M059J (cell line): ENCODE measurements at regions not wholly inside any gene's neighbourhood (a gene's known extent, or its start where the extent isn't known, plus 50 kb on each side); places are given as distances from the start of the nearest gene placed in this dataset.
A peak's percentile ranks its signal among the peaks of the same experiment; 100 is the strongest.

Experiments used
- DNase-seq: peaks from one replicate; pipeline ENCODE4 v3.0.0-alpha.2; 2012; ENCODE audit warnings: low read depth

GRCh38 chr7:27364344-27364758, 121.7 kb downstream of the EVX1 start:
- DNase-seq, result peak; percentile 72

GRCh38 chr7:27367179-27367932, 124.8 kb downstream of the EVX1 start:
- no peak for DNase-seq

GRCh38 chr7:27367933-27368549, 125.4 kb downstream of the EVX1 start:
- no peak for DNase-seq

DNA sequence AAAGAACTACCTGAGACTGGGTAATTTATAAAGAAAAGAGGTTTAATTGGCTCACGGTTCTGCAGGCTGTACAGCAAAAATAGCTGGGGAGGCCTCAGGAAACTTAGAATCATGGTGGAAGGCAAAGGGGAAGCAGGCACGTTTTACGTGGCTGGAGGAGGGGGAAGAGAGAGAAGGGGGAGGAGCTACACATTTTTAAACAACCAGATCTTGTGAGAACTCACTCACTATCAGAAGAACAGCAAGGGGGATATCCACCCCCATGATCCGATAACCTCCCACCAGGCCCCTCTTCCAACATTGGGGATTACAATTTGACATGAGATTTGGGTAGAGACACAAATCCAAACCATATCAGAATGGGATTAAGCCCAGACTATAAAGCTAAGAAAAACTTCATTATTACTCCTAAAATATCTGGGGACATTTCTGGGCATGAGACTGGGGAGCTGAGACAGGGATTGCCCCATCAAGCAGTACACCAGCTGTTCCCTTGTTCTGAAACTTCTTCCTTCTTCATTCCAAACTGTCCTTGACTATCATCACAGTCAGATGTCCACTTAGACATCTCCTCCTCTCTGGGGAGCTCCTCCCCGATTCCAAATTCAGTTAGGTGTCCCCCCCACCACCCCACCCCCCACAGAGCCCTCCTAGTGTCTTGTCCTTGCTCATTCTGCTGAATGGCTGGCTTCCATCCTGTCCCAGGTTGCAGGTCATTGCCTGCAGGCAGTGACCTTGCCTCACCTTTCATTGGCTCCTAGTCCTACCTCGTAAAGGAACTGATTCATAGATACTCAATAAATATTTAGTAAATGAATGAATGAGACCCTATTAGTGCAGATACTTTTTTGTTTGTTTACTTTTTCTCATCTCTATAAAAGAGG, 132.6 kb downstream of the EVX1 start:
- DNase-seq, result peak; percentile 7

- peak; percentile 16 for DNase-seq
Observed at GRCh38 chr7:27375958-27376357, 133.4 kb downstream of the EVX1 start.

DNA sequence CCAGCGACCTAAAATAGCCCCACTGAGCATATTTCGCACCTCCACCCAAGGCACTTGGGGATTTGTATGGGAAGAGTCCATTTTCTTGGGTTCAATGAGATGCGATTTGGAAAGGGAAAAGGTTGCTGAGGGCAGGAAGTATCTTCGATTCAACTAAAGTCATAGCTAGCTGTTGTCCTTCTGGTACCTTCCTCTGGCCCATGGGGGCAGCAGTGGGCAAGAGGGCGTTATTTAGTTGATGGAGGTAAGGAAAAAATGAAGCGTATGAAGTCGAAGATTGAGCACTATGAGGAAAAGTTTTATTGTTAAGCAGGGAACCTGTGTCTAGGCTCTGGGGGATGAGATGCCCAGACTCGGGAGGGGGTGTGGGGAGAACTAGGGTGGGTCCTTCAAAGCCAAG, 135.4 kb downstream of the EVX1 start:
- DNase-seq, result no peak

DNA sequence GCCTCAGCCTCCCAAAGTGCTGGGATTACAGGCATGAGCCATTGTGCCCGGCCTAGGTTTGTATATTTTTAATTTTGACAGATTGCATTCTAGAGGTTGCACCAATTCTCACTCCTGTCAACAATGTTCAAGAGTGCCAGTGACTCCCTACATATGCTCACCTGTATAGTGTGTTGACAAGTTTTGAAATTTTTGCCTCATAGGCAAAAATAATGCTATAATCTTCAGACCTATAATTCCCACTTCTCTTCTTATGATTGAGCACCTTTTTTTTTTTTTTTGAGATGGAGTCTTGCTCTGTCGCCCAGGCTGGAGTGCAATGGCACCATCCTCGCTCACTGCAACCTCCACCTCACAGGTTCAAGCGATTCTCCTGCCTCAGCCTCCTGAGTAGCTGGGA, 139.7 kb downstream of the EVX1 start:
- no peak for DNase-seq

DNA sequence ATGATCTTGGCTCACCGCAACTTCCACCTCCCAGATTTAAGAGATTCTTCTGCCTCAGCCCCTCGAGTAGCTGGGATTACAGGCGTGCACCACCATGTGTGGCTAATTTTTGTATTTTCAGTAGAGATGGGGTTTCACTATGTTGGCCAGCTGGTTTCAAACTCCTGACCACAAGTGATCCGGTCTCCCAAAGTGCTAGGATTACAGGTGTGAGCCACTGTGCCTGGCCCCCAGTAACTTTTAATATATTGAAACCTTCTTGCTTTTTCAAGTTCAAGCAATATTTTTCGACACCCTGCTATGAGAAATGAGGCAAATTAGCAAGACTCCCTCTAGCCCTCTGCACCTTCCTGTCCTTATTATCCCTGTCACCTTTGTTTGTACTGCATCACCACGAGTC, 144.0 kb downstream of the EVX1 start:
- DNase-seq, result no peak

DNA sequence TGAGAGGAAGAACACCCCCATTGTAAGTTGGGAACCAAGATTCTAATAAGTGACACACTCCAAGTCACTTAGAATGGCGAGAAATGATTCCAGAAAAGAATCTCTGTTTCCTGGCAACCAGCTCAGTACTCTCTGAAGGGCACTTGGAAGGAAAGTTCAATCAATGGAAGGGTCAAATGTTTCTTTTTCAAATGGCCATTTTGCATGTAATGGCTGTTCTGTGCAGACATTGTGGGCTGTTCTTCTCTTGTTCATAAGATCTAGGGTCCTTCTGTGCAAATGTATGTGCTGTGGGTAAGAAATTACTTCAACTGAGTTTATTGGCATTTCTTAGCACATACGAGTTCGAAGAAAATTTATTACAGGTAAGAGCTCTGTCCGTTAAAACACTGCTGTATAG, 145.3 kb downstream of the EVX1 start:
- DNase-seq, result no peak

GRCh38 chr7:27388561-27388960, 146.0 kb downstream of the EVX1 start:
- no peak for DNase-seq

GRCh38 chr7:27389496-27389895, 146.9 kb downstream of the EVX1 start:
- DNase-seq, result no peak

- DNase-seq, result no peak
Observed at GRCh38 chr7:27392477-27392876, 149.9 kb downstream of the EVX1 start.

DNA sequence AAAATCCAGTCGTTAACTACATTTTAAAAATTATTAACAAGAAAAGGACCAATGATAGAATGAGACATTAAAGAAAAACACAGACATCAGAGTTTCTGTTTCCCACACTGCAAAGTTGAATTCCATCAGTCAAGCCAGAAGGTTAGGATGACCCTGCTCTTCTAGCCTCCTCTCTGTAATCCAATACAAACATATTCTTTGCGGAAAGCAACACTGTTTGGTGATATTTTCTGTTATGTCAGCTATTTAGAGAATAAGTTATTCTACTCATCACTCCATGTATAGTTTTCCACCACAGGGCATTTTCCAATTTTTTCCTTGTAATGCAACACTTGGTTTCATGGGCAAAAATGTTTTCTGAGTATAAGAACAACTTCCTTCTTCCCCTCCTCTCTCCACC, 152.3 kb downstream of the EVX1 start:
- DNase-seq, result no peak

- no peak for DNase-seq
Observed at GRCh38 chr7:27395626-27396025, 153.0 kb downstream of the EVX1 start.

- no peak for DNase-seq
Observed at GRCh38 chr7:27397503-27397902, 154.9 kb downstream of the EVX1 start.

DNA sequence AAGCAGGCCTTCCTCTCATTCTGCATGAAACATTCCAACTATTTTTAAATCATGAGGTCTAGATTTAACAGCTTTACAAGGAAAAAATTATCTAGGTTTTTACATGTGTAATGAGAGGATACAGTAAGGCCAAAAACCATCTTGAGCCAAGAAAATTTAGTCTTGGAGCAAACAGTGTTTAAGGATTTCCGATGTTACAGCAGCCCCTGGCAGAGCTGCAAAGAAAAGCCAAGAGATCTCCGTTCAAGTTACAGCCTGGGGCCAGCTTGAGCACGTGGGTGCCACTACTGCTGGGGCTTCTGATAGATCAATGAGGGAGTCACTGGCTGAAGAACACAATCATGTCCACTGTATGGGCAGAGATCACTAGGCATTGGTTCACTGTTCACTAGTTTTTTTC, 156.2 kb downstream of the EVX1 start:
- no peak for DNase-seq

DNA sequence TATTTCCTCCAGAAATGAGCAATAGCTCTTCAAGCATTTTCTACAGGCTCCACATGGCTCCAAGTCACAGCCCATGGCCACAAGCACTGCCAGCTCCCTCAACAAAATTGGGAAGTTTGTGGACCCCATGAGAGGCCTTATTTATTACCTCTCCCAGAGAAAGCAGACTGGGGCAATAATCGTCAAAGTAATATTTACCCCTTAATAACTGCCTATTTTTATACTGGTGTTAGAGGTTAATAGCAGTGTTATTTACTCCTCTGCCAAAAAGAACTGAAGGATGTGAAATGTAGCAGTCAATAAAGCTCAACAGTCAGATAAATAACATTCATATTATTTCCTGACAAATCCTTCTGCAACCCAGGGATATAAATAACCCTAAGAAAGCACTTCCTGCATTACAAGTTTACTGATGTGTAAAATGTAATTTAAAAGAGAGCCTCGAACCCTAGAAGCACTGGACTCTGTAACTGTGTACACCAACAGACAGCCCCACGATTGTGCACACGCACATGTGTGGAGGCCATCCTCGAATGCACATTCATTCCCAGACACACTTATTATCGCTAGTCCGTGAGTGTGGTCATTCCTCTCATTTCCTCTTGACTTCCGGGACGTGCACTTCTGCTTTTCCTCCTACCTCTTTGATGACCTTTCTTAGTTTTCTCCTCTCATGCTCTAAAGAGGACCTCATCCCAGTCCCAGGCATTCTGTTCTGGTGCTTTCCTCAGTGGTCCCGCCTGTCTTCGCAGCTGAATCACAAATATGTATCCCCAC, 157.4 kb downstream of the EVX1 start:
- DNase-seq, result no peak

DNA sequence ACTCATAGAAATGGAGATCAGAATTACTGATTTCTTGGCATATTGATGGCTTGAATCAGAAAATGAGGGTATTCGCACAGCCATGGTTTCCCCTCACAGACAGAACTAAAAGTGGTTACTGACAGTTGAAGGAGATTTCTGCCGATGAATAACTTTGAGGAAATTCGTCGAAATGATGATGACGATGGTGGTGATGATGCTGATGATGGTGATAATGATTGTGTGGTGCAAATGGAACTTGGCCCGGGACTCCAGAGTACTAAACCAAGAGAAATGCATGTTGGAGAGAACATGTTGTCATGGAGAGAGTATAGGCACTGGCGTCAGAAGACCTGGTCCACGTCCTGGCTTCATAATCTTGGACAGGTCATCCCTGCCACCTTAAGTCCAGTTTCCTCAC, 163.2 kb downstream of the EVX1 start:
- DNase-seq, result no peak

DNA sequence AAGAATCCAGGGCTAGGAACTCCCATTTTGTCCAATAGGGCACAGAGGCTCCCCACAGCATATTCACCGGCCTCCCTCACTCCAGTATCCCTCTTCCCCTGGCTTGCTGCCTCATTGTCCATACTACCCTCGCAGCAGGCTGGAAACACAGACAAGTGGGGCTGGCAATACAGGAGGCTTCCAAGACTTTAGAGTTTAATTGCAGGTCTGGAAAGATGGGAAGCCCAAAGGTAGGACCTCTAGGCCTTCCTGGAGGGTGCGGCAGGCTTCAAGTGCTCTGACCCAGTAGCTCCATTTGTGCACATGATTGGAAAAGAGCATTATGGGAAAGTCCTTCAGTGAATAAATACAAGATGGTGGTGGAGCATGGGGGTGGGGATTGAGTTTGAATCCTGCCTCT, 166.7 kb downstream of the EVX1 start:
- no peak for DNase-seq

GRCh38 chr7:27409776-27410175, 167.2 kb downstream of the EVX1 start:
- DNase-seq, result peak; percentile 80

DNA sequence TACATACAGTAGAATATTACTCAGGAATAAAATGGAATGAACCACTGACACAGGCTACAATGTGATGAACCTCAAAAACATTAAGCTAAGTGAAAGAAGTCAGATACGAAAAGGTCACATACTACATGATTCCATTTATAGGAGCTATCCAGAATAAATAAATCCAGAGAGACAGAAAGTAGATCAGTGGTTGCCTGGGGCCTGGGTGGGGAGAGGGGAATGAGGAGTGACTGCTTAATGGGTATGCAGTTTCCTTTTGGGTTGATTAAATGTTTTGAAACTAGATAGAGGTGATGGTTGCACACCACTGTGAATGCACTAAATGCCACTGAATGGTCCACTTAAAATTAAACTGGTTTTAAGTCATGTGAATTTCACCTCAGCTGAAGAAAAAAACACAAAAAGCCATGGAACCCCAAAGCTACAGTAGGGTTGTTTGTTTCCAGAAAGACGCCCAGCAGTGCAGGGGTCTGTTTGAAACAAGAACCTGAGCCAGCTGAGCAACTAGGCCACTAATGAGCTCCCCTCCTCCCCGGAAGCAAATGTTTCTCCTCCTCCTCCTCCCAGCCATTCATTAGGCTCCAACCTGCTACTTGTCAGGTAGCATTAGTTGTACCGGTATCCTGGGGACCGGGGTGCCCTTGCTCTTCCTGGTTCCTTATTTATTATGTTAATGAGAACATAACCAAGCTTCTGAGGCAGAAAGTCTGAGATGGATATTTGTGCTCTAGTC, 168.4 kb downstream of the EVX1 start:
- DNase-seq, result no peak
